Endothelial cell of umbilical vein (primary cell): ENCODE measurements at regions not wholly inside any gene's neighbourhood (a gene's known extent, or its start where the extent isn't known, plus 50 kb on each side); places are given as distances from the start of the nearest gene placed in this dataset.

ENCODE experiments used
- BruUV-seq: library from RNA; stranded (reverse); fragments of 400-500 nt; replicated peaks from 2 replicates; lab custom pipeline; 2021; lab: Mats Ljungman, UMichigan
- CTCF ChIA-PET: fragments of 300-600, 350-600 bp; sonication (Branson Sonifier 250); formaldehyde crosslinking; loops from one replicate; lab custom pipeline; 2021; ENCODE audit warnings: antibody characterized with exemption, inconsistent platforms; lab: Charles Lee
- POLR2A ChIA-PET: fragments of 300-600, 350-600 bp; sonication (Branson Sonifier 250); formaldehyde crosslinking; loops from one replicate; lab custom pipeline; 2021; ENCODE audit warnings: antibody characterized with exemption, inconsistent platforms; lab: Charles Lee
- DNase-seq: peaks from one replicate; pipeline ENCODE4 v3.0.0-alpha.2; 2011; ENCODE audit warnings: low read depth, low spot score
- FAIRE-seq: peaks from 2 replicates; lab custom pipeline; 2011; peaks lifted over from hg19 to GRCh38; lab: Jason Lieb, UNC
- H2AFZ ChIP-seq: 2 replicates; pipeline ENCODE4 v1.6.0; 2012; ENCODE audit warnings: low read depth, low read length, control low read depth, inconsistent platforms
- H3K27ac ChIP-seq: 2 replicates; pipeline ENCODE4 v1.5.1; 2011; ENCODE audit warnings: low read depth, mild to moderate bottlenecking, control low read depth, low read length, moderate library complexity; ENCODE audit not compliant: insufficient read depth
- H3K27me3 ChIP-seq, 2 experiments: 2 replicates each; pipeline versions ENCODE4 v1.6.0 to v1.6.1; 2011; ENCODE audit warnings: low read length in 2 of 2, mixed read lengths in 1 of 2; ENCODE audit not compliant: control insufficient read depth in 2 of 2, insufficient read depth in 2 of 2
- H3K36me3 ChIP-seq, 2 experiments: 2 replicates in 1 of 2; 3 replicates in 1 of 2; pipeline ENCODE4 v1.5.1; 2011; ENCODE audit warnings: low read length in 2 of 2, mild to moderate bottlenecking in 1 of 2, moderate library complexity in 1 of 2; ENCODE audit not compliant: control insufficient read depth in 2 of 2, insufficient read depth in 2 of 2; ENCODE audit errors: extremely low read depth in 1 of 2
- H3K4me1 ChIP-seq: 3 replicates; pipeline ENCODE4 v1.5.1; 2011; ENCODE audit warnings: mild to moderate bottlenecking, low read length; ENCODE audit not compliant: control insufficient read depth, insufficient read depth; ENCODE audit errors: extremely low read depth
- H3K4me2 ChIP-seq: 2 replicates; pipeline ENCODE4 v1.6.1; 2011; ENCODE audit warnings: low read length, control low read depth, mixed read lengths; ENCODE audit not compliant: insufficient read depth
- H3K4me3 ChIP-seq, 3 experiments: fragments of 200-600 bp in 1 of 3; sonication (generic), shearing (Covaris generic) in 1 of 3; replicated peaks in 1 of 3; 2 replicates each; pipeline ENCODE4 v1.5.1; 2011 to 2016; ENCODE audit warnings: control low read depth in 3 of 3, low read length in 3 of 3, mild to moderate bottlenecking in 2 of 3, inconsistent platforms in 1 of 3, low read depth in 1 of 3, moderate library complexity in 1 of 3; ENCODE audit not compliant: insufficient read depth in 1 of 3
- H3K79me2 ChIP-seq: 2 replicates; pipeline ENCODE4 v1.6.0; 2012; ENCODE audit warnings: low read length, inconsistent platforms; ENCODE audit not compliant: control insufficient read depth, insufficient read depth
- H3K9ac ChIP-seq: replicated peaks from 2 replicates; pipeline ENCODE3; 2011; ENCODE audit warnings: low read length, control low read depth; ENCODE audit not compliant: insufficient read depth; ENCODE audit errors: extremely low read depth
- H3K9me1 ChIP-seq: replicated peaks from 3 replicates; pipeline ENCODE4 v1.6.0; 2011; ENCODE audit warnings: mild to moderate bottlenecking, low read length; ENCODE audit not compliant: control insufficient read depth, insufficient read depth; ENCODE audit errors: extremely low read depth
- H3K9me3 ChIP-seq: replicated peaks from 2 replicates; pipeline ENCODE4 v1.5.1; 2012; ENCODE audit warnings: low read length, inconsistent platforms; ENCODE audit not compliant: control insufficient read depth, insufficient read depth
- H4K20me1 ChIP-seq: replicated peaks from 2 replicates; pipeline ENCODE3; 2011; ENCODE audit warnings: mild to moderate bottlenecking, low read length; ENCODE audit not compliant: control insufficient read depth, insufficient read depth; ENCODE audit errors: extremely low read depth
- EZH2 ChIP-seq: IDR thresholded peaks from 2 replicates; pipeline ENCODE4 v1.6.1; 2012; ENCODE audit warnings: borderline replicate concordance, low read depth, mild to moderate bottlenecking, moderate library complexity, low read length, inconsistent platforms; ENCODE audit not compliant: severe bottlenecking
- FOS ChIP-seq: IDR thresholded peaks from 2 replicates; pipeline ENCODE4 v1.6.1; 2011; ENCODE audit warnings: mild to moderate bottlenecking, low read length, moderate library complexity, borderline replicate concordance; ENCODE audit not compliant: insufficient read depth
- GATA2 ChIP-seq: IDR thresholded peaks from 2 replicates; pipeline ENCODE4 v1.7.0; 2011; ENCODE audit warnings: low read depth, mild to moderate bottlenecking, moderate library complexity, mixed read lengths, low read length; ENCODE audit not compliant: insufficient read length, insufficient read depth
- JUN ChIP-seq: IDR thresholded peaks from 2 replicates; pipeline ENCODE4 v1.6.1; 2011; ENCODE audit warnings: borderline replicate concordance, low read depth; ENCODE audit not compliant: insufficient read length, insufficient read depth
- MYC ChIP-seq: IDR thresholded peaks from one replicate; pipeline ENCODE4 v1.6.1; 2011; ENCODE audit warnings: mild to moderate bottlenecking, low read depth, low read length
- POLR2A ChIP-seq: IDR thresholded peaks from 2 replicates; pipeline ENCODE4 v1.6.1; 2012; ENCODE audit warnings: low read depth, mild to moderate bottlenecking, control low read depth, low read length
- POLR2AphosphoS5 ChIP-seq: IDR thresholded peaks from 2 replicates; pipeline ENCODE4 v1.6.1; 2012; ENCODE audit warnings: low read depth, mild to moderate bottlenecking, control low read depth, low read length, moderate library complexity; ENCODE audit not compliant: insufficient read depth
- dilution Hi-C: fragments of 300-500 bp; cut with MboI; formaldehyde crosslinking; loops from one replicate; pipeline ENCODE4 v1.15.0; 2019; ENCODE audit warnings: low sequenced_read_pairs; ENCODE audit not compliant: extremely low pct_ligation_motif_present
- intact Hi-C: fragments of 100-400 bp; cut with micrococcal nuclease; formaldehyde crosslinking; loops from one replicate; pipeline ENCODE4 v1.10.0; 2022
- TF ChIP-seq, protein P1 (sequence below): IDR thresholded peaks from 2 replicates; pipeline ENCODE4 v1.6.1; 2011; ENCODE audit not compliant: insufficient read depth, insufficient read length
- TF ChIP-seq, protein P2 (sequence below), 2 donors: IDR thresholded peaks; 1 replicate in 1 of 2; 2 replicates in 1 of 2; pipeline ENCODE4 v1.5.1; 2011; ENCODE audit warnings: low read length in 2 of 2, mild to moderate bottlenecking in 2 of 2, moderate library complexity in 2 of 2, control low read depth in 1 of 2, inconsistent platforms in 1 of 2, low read depth in 1 of 2; ENCODE audit not compliant: insufficient read depth in 1 of 2; ENCODE audit errors: extremely low read depth in 1 of 2

DNA sequence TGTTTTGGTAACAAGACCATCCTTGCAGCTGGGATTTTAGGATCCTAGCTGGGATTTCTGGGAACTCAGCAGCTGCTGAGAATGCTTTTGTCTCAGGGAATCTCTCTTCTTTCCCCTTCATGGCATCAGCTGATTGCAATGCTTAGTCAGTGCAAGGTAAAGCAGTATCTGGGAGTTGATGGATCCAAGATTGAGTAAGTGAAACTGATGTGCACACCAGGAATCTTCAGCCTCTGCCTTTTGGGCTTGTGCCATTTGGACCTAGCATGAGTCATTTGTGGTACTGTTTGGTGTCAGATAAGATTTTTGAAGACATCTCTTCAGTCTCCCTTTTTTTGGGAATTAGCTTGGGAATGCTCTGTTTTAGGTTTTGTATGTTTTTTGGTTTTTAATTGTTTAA lies 363.3 kb upstream of the TFPI start:
- Histone ChIP-seq H3K79me2 (no peaks in the 10 kb centered on the region), H4K20me1 (no peaks in the 10 kb centered on the region), H2AFZ (no peak overlapping the region), H3K27ac (no peak overlapping the region), H3K9me1 (no peaks in the 10 kb centered on the region), H3K36me3 (no peaks in the 10 kb centered on the region), H3K9me3 (no peaks in the 10 kb centered on the region), H3K9ac (no peak overlapping the region), H3K4me2 (no peak overlapping the region), H3K4me1 (peaks cover 2% of the 10 kb centered on the region), H3K4me3 (no peak overlapping the region), H3K27me3 (no peaks in the 10 kb centered on the region)
- POLR2A ChIA-PET, result no interaction called here
- BruUV-seq, result no TSS peak
- FAIRE-seq (no peak), DNase-seq (no peak)
- intact Hi-C loops, result no loop called here
- dilution Hi-C loops, result no loop called here
- CTCF ChIA-PET, result interaction anchor here (0.6 kb wide), 1 partner anchor 1292 kb away, joined by 3 read pairs; no protein-coding TSS in a partner anchor
- TF ChIP-seq POLR2AphosphoS5, result no peak

DNA sequence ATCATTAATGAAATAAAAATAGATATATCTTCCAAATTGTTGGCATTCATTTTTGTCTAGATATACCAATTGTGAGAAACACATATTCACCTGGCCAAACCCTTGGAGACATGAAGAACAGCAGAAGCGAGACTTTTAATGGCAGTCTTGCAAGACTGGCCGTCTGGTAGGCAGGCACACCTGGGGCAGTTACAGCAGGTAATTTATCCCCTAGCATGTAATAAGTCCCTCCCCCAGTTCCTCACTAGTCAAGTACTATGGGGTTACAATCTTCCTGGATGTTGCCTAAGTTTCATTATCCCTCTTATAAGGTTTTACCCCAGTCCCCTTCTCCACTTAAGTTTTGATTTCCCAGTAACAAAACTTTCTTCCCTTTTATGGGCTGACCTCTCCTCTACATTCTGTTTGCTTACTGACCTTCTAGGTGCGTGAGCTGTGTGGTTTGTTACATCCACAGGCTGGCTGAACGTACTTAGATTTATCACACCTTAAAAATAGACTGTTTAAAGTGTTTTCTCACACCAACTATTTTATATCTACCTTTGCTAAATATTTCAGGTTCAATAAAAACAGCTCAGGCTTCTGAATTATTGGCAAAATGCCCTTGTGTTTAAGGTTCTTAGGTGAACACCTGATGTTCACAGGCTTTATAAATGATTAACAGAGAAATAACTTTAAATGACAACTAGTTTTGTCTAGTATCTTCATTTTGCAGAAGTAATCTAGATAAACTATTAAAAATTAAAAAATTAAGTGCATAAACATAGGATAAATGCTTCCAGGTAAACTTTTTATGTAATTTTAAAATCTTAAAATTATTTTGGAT lies 365.0 kb upstream of the TFPI start:
- Histone ChIP-seq H3K9ac (no peak overlapping the region), H3K4me2 (no peak overlapping the region), H2AFZ (no peak overlapping the region), H4K20me1 (no peaks in the 10 kb centered on the region), H3K9me3 (no peaks in the 10 kb centered on the region), H3K36me3 (no peaks in the 10 kb centered on the region), H3K4me1 (peaks cover 2% of the 10 kb centered on the region), H3K27me3 (no peaks in the 10 kb centered on the region), H3K4me3 (no peak overlapping the region), H3K27ac (no peak overlapping the region), H3K9me1 (no peaks in the 10 kb centered on the region), H3K79me2 (no peaks in the 10 kb centered on the region)
- dilution Hi-C loops, result no loop called here
- POLR2A ChIA-PET, result no interaction called here
- no peak for DNase-seq
- TF ChIP-seq, protein P1, sequence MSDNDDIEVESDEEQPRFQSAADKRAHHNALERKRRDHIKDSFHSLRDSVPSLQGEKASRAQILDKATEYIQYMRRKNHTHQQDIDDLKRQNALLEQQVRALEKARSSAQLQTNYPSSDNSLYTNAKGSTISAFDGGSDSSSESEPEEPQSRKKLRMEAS, result no peak
- no peak for TF ChIP-seq POLR2AphosphoS5
- no peak for TF ChIP-seq GATA2
- TF ChIP-seq MYC, result no peak
- TF ChIP-seq, protein P2, sequence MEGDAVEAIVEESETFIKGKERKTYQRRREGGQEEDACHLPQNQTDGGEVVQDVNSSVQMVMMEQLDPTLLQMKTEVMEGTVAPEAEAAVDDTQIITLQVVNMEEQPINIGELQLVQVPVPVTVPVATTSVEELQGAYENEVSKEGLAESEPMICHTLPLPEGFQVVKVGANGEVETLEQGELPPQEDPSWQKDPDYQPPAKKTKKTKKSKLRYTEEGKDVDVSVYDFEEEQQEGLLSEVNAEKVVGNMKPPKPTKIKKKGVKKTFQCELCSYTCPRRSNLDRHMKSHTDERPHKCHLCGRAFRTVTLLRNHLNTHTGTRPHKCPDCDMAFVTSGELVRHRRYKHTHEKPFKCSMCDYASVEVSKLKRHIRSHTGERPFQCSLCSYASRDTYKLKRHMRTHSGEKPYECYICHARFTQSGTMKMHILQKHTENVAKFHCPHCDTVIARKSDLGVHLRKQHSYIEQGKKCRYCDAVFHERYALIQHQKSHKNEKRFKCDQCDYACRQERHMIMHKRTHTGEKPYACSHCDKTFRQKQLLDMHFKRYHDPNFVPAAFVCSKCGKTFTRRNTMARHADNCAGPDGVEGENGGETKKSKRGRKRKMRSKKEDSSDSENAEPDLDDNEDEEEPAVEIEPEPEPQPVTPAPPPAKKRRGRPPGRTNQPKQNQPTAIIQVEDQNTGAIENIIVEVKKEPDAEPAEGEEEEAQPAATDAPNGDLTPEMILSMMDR (IDR thresholded peaks at IDR 0.05; ENCODE audit: extremely low read depth in 1 of 2, insufficient read depth in 1 of 2, low read depth in 1 of 2, low read length in 2 of 2), result no peak
- no peak for TF ChIP-seq JUN
- TF ChIP-seq EZH2, result no peak
- no peak for TF ChIP-seq FOS
- no peak for TF ChIP-seq POLR2A
- intact Hi-C loops, result no loop called here
- BruUV-seq, result no TSS peak
- CTCF ChIA-PET, result interaction anchor here (1.3 kb wide), 1 partner anchor 77 kb away, joined by 3 read pairs; no protein-coding TSS in a partner anchor
- FAIRE-seq, result no peak
